GM18507 (cell line): ENCODE measurements at regions not wholly inside any gene's neighbourhood (a gene's known extent, or its start where the extent isn't known, plus 50 kb on each side); places are given as distances from the start of the nearest gene placed in this dataset.

Source experiments
- DNase-seq: peaks from one replicate; pipeline ENCODE4 v3.0.0; 2011; ENCODE audit warnings: low read depth; ENCODE audit not compliant: insufficient read length; ENCODE audit errors: extremely low spot score
- FAIRE-seq: peaks from 2 replicates; lab custom pipeline; 2011; peaks lifted over from hg19 to GRCh38; lab: Jason Lieb, UNC

GRCh38 chr4:102438396-102439235 lies 62.5 kb upstream of the NFKB1 start:
- FAIRE-seq (no peak), DNase-seq (no peak)

GRCh38 chr4:102439236-102439614 lies 61.9 kb upstream of the NFKB1 start:
- no peak for FAIRE-seq
- DNase-seq, result no peak

GRCh38 chr4:102439812-102440211 lies 61.3 kb upstream of the NFKB1 start:
- DNase-seq (no peak), FAIRE-seq (no peak)

GRCh38 chr4:102440498-102440897 lies 60.7 kb upstream of the NFKB1 start:
- FAIRE-seq (no peak), DNase-seq (no peak)

GRCh38 chr4:102441978-102442911 lies 58.9 kb upstream of the NFKB1 start:
- no peak for FAIRE-seq

GRCh38 chr4:102444752-102445151 lies 56.4 kb upstream of the NFKB1 start:
- no peak for FAIRE-seq
- DNase-seq, result no peak

More at GRCh38 chr4:102441978-102442911, 58.9 kb upstream of the NFKB1 start:
- no peak for DNase-seq

- FAIRE-seq (no peak), DNase-seq (no peak)
Observed at GRCh38 chr4:102445213-102445612, 55.9 kb upstream of the NFKB1 start.

GRCh38 chr4:102447413-102447812 lies 53.7 kb upstream of the NFKB1 start:
- DNase-seq, result no peak
- peak; percentile 29 for FAIRE-seq

- DNase-seq (peak; percentile 25), FAIRE-seq (peak; percentile 91)
Observed at GRCh38 chr4:102449751-102450352, 51.3 kb upstream of the NFKB1 start.

- DNase-seq (no peak), FAIRE-seq (no peak)
Observed at GRCh38 chr4:102451266-102451665, 49.9 kb upstream of the NFKB1 start.
